ENCODE measurements at regions not wholly inside any gene's neighbourhood (a gene's known extent, or its start where the extent isn't known, plus 50 kb on each side); places are given as distances from the start of the nearest gene placed in this dataset.

GRCh38 chr2:20933714-20934113 is 110.2 kb downstream of the APOB start:
- no peaks in the 10 kb centered on the region for H3K79me2 ChIP-seq (ENCODE audit: insufficient read depth, low read length)
- peaks cover 17% of the 10 kb centered on the region for H3K4me1 ChIP-seq (ENCODE audit: insufficient read depth, low read length)
- intact Hi-C loops (cut with micrococcal nuclease; ENCODE audit: unreplicated experiment) (no loop called here), in situ Hi-C loops (cut with HindIII; ENCODE audit: extremely low pct_ligation_motif_present, low pct_unique_long_range_greater_than_20kb) (no loop called here)
- no TSS peak for BruUV-seq (replicated peaks)
- no peak overlapping the region for H3K4me2 ChIP-seq (ENCODE audit: low read depth, low read length)
- peaks cover 1 to 6% of the 10 kb centered on the region in 2 experiments; a peak in 3 of 5 replicates for H3K27me3 ChIP-seq (ENCODE audit: control insufficient read depth in 1 of 2, insufficient read depth in 2 of 2, low read length in 2 of 2)
- no peaks in the 10 kb centered on the region for H3K36me3 ChIP-seq (replicated peaks in 1 of 2; ENCODE audit: control insufficient read depth in 1 of 2, insufficient read depth in 2 of 2, low read length in 2 of 2)
- no peak overlapping the region for H2AFZ ChIP-seq (ENCODE audit: low read length)
- H3K9ac ChIP-seq (ENCODE audit: insufficient read depth, low read depth, low read length), result no peak overlapping the region
- ChIA-PET CTCF (ENCODE audit: low intra/inter-chr PET ratio, low total read pairs) (no interaction called here), POLR2A (no interaction called here)
- H3K4me3 ChIP-seq (replicated peaks in 1 of 3; ENCODE audit: insufficient read depth in 1 of 3, low read depth in 2 of 3, low read length in 3 of 3), result no peak overlapping the region
- ATAC-seq (no peak), FAIRE-seq (no peak), DNase-seq (ENCODE audit: low spot score) (no peak)
- no peaks in the 10 kb centered on the region for H4K20me1 ChIP-seq (ENCODE audit: insufficient read depth, low read length)
- H3K27ac ChIP-seq (ENCODE audit: extremely low read length, insufficient read depth, low read length), result no peak overlapping the region
- 43% methylated on average over 1 of the region's 1 CpG for WGBS (ENCODE audit: low lambda C conversion rate)
- peaks cover 8% of the 10 kb centered on the region; the same call in 1 of the 2 replicates for H3K9me3 ChIP-seq (ENCODE audit: low read length)
- no peak for TF ChIP-seq ZFP90 (CRISPR knock-in tag; IDR thresholded peaks at IDR 0.05; ENCODE audit: borderline replicate concordance)
- TF ChIP-seq ZNF567 (CRISPR knock-in tag; IDR thresholded peaks at IDR 0.05; ENCODE audit: borderline replicate concordance), result no peak
- no peak for TF ChIP-seq NRL (CRISPR knock-in tag; IDR thresholded peaks at IDR 0.05; ENCODE audit: borderline replicate concordance)
- TF ChIP-seq, protein P1, sequence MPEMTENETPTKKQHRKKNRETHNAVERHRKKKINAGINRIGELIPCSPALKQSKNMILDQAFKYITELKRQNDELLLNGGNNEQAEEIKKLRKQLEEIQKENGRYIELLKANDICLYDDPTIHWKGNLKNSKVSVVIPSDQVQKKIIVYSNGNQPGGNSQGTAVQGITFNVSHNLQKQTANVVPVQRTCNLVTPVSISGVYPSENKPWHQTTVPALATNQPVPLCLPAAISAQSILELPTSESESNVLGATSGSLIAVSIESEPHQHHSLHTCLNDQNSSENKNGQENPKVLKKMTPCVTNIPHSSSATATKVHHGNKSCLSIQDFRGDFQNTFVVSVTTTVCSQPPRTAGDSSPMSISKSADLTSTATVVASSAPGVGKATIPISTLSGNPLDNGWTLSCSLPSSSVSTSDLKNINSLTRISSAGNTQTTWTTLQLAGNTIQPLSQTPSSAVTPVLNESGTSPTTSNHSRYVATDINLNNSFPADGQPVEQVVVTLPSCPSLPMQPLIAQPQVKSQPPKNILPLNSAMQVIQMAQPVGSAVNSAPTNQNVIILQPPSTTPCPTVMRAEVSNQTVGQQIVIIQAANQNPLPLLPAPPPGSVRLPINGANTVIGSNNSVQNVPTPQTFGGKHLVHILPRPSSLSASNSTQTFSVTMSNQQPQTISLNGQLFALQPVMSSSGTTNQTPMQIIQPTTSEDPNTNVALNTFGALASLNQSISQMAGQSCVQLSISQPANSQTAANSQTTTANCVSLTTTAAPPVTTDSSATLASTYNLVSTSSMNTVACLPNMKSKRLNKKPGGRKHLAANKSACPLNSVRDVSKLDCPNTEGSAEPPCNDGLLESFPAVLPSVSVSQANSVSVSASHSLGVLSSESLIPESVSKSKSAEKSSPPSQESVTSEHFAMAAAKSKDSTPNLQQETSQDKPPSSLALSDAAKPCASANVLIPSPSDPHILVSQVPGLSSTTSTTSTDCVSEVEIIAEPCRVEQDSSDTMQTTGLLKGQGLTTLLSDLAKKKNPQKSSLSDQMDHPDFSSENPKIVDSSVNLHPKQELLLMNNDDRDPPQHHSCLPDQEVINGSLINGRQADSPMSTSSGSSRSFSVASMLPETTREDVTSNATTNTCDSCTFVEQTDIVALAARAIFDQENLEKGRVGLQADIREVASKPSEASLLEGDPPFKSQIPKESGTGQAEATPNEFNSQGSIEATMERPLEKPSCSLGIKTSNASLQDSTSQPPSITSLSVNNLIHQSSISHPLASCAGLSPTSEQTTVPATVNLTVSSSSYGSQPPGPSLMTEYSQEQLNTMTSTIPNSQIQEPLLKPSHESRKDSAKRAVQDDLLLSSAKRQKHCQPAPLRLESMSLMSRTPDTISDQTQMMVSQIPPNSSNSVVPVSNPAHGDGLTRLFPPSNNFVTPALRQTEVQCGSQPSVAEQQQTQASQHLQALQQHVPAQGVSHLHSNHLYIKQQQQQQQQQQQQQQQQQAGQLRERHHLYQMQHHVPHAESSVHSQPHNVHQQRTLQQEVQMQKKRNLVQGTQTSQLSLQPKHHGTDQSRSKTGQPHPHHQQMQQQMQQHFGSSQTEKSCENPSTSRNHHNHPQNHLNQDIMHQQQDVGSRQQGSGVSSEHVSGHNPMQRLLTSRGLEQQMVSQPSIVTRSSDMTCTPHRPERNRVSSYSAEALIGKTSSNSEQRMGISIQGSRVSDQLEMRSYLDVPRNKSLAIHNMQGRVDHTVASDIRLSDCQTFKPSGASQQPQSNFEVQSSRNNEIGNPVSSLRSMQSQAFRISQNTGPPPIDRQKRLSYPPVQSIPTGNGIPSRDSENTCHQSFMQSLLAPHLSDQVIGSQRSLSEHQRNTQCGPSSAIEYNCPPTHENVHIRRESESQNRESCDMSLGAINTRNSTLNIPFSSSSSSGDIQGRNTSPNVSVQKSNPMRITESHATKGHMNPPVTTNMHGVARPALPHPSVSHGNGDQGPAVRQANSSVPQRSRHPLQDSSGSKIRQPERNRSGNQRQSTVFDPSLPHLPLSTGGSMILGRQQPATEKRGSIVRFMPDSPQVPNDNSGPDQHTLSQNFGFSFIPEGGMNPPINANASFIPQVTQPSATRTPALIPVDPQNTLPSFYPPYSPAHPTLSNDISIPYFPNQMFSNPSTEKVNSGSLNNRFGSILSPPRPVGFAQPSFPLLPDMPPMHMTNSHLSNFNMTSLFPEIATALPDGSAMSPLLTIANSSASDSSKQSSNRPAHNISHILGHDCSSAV (CRISPR knock-in tag; IDR thresholded peaks at IDR 0.05; ENCODE audit: borderline replicate concordance), result no peak
- TF ChIP-seq ZNF788 (CRISPR knock-in tag; IDR thresholded peaks at IDR 0.05; ENCODE audit: borderline replicate concordance), result no peak
- TF ChIP-seq YEATS4 (CRISPR knock-in tag; IDR thresholded peaks at IDR 0.05; ENCODE audit: borderline replicate concordance), result no peak
- TF ChIP-seq ZFP82 (CRISPR knock-in tag; IDR thresholded peaks at IDR 0.05; ENCODE audit: borderline replicate concordance), result no peak
- no peak for TF ChIP-seq ZMAT3 (CRISPR knock-in tag; conservative IDR thresholded peaks at IDR 0.05)
- TF ChIP-seq SCMH1 (CRISPR knock-in tag; IDR thresholded peaks at IDR 0.05; ENCODE audit: borderline replicate concordance), result no peak
- no peak for TF ChIP-seq ZC3H13 (CRISPR knock-in tag; IDR thresholded peaks at IDR 0.05)
- TF ChIP-seq ZSCAN31 (CRISPR knock-in tag; IDR thresholded peaks at IDR 0.05; ENCODE audit: low read depth), result no peak
- TF ChIP-seq TOPORS (CRISPR knock-in tag; IDR thresholded peaks at IDR 0.05), result no peak

Measured in HepG2 (cell line).